Gastroesophageal sphincter (tissue), 4 donors: ENCODE measurements at regions not wholly inside any gene's neighbourhood (a gene's known extent, or its start where the extent isn't known, plus 50 kb on each side); places are given as distances from the start of the nearest gene placed in this dataset.

Experiments
- ATAC-seq: fragments of 150-250 bp; one replicate; pipeline ENCODE4 v1.9.1; 2016; ENCODE audit warnings: mild to moderate bottlenecking, moderate library complexity
- H3K27ac ChIP-seq, 4 donors: fragments of 200-600 bp; sonication (generic) in 3 of 4; 1 replicate in 3 of 4; 2 replicates in 1 of 4; pipeline ENCODE4 v1.5.1; 2016 to 2019
- H3K27me3 ChIP-seq: fragments of 200-600 bp; sonication (generic); one replicate; pipeline ENCODE4 v1.5.1; 2019
- H3K36me3 ChIP-seq, 2 donors: fragments of 200-600 bp; sonication (generic); one replicate each; pipeline ENCODE4 v1.5.1; 2019; ENCODE audit warnings: control low read depth in 1 of 2
- H3K4me1 ChIP-seq, 3 donors: fragments of 200-600 bp; sonication (generic); 1 replicate in 2 of 3; 2 replicates in 1 of 3; pipeline ENCODE4 v1.5.1; 2016 to 2019; ENCODE audit warnings: control low read depth in 2 of 3
- H3K4me3 ChIP-seq, 2 donors: fragments of 200-600 bp; sonication (generic); one replicate each; pipeline ENCODE4 v1.5.1; 2019; ENCODE audit warnings: mild to moderate bottlenecking in 1 of 2, moderate library complexity in 1 of 2
- H3K9me3 ChIP-seq, 3 donors: fragments of 200-600 bp; sonication (generic); one replicate each; pipeline ENCODE4 v1.5.1; 2017 to 2019; ENCODE audit warnings: control low read depth in 2 of 3
- CTCF ChIP-seq, 4 experiments: fragments of 200-600 bp in 2 of 4; fragments of 450-650 bp in 2 of 4; sonication (generic) in 1 of 4; IDR thresholded peaks; one replicate each; pipeline ENCODE4 v1.5.1; 2017 to 2019; ENCODE audit warnings: antibody characterized with exemption in 4 of 4, mild to moderate bottlenecking in 2 of 4, moderate library complexity in 2 of 4
- EP300 ChIP-seq: sonication (generic); formaldehyde crosslinking; IDR thresholded peaks from one replicate; pipeline ENCODE4 v1.6.1; 2017; ENCODE audit warnings: antibody characterized with exemption, mild to moderate bottlenecking
- POLR2A ChIP-seq, 2 donors: fragments of 450-650 bp; IDR thresholded peaks; one replicate each; pipeline ENCODE4 v1.6.1; 2017; ENCODE audit warnings: antibody characterized with exemption in 2 of 2, mild to moderate bottlenecking in 2 of 2, moderate library complexity in 1 of 2
- POLR2AphosphoS5 ChIP-seq: sonication (generic); formaldehyde crosslinking; IDR thresholded peaks from one replicate; pipeline ENCODE4 v1.6.1; 2017; ENCODE audit warnings: antibody characterized with exemption
- WGBS, 2 donors: methylation state at CpG; one replicate each; pipeline ENCODE4 v1.1.5; 2018; ENCODE audit warnings: low coverage in 1 of 2; 5-methylcytosine and 5-hydroxymethylcytosine counted together

- H3K36me3 ChIP-seq, result no peaks in the 10 kb centered on the region
- 53 to 74% methylated on average over 3 of the region's 3 CpGs for WGBS, 2 donors
- TF ChIP-seq POLR2A (IDR thresholded peaks at IDR 0.05) (no peak), CTCF (IDR thresholded peaks at IDR 0.05) (no peak), EP300 (no peak), POLR2AphosphoS5 (no peak)
- H3K27ac ChIP-seq, result no peak overlapping the region
- H3K4me1 ChIP-seq, result no peaks in the 10 kb centered on the region
- H3K27me3 ChIP-seq, result no peaks in the 10 kb centered on the region
- no peaks in the 10 kb centered on the region for H3K9me3 ChIP-seq
- no peak for ATAC-seq
- H3K4me3 ChIP-seq, result no peak overlapping the region
Observed at GRCh38 chrX:5771441-5771840, 457.2 kb downstream of the NLGN4X start.

GRCh38 chrX:5756616-5757015 is 472.1 kb downstream of the NLGN4X start:
- Histone ChIP-seq H3K4me3 (no peak overlapping the region), H3K4me1 (no peaks in the 10 kb centered on the region), H3K9me3 (no peaks in the 10 kb centered on the region), H3K27ac (no peak overlapping the region), H3K36me3 (no peaks in the 10 kb centered on the region), H3K27me3 (no peaks in the 10 kb centered on the region)
- 35 to 70% methylated on average over 3 to 4 of the region's 4 CpGs for WGBS, 2 donors
- TF ChIP-seq POLR2AphosphoS5, result no peak
- TF ChIP-seq EP300, result no peak
- TF ChIP-seq CTCF (IDR thresholded peaks at IDR 0.05), result no peak
- TF ChIP-seq POLR2A (IDR thresholded peaks at IDR 0.05), result no peak
- no peak for ATAC-seq

GRCh38 chrX:5753291-5753690 is 475.4 kb downstream of the NLGN4X start:
- Histone ChIP-seq H3K4me3 (no peak overlapping the region), H3K27me3 (no peaks in the 10 kb centered on the region), H3K9me3 (no peaks in the 10 kb centered on the region), H3K36me3 (no peaks in the 10 kb centered on the region), H3K4me1 (no peaks in the 10 kb centered on the region), H3K27ac (no peak overlapping the region)
- 35 to 43% methylated on average over 3 of the region's 4 CpGs for WGBS, 2 donors
- TF ChIP-seq POLR2AphosphoS5 (no peak), EP300 (no peak), CTCF (IDR thresholded peaks at IDR 0.05) (no peak), POLR2A (IDR thresholded peaks at IDR 0.05) (no peak)
- ATAC-seq, result no peak

GRCh38 chrX:5752831-5753230 is 475.8 kb downstream of the NLGN4X start:
- H3K4me1 ChIP-seq, result no peaks in the 10 kb centered on the region
- no peaks in the 10 kb centered on the region for H3K27me3 ChIP-seq
- no peaks in the 10 kb centered on the region for H3K36me3 ChIP-seq
- H3K4me3 ChIP-seq, result no peak overlapping the region
- ATAC-seq, result no peak
- no peaks in the 10 kb centered on the region for H3K9me3 ChIP-seq
- H3K27ac ChIP-seq, result no peak overlapping the region
- WGBS, 2 donors, result 64 to 71% methylated on average over 1 of the region's 1 CpG
- no peak for TF ChIP-seq POLR2AphosphoS5
- TF ChIP-seq POLR2A (IDR thresholded peaks at IDR 0.05), result no peak
- TF ChIP-seq EP300, result no peak
- no peak for TF ChIP-seq CTCF (IDR thresholded peaks at IDR 0.05)

GRCh38 chrX:5748586-5749150 is 480.0 kb downstream of the NLGN4X start:
- 16 to 40% methylated on average over 6 to 9 of the region's 9 CpGs for WGBS, 2 donors
- Histone ChIP-seq H3K9me3 (no peaks in the 10 kb centered on the region), H3K4me3 (no peak overlapping the region), H3K27me3 (no peaks in the 10 kb centered on the region), H3K27ac (no peak overlapping the region), H3K4me1 (no peaks in the 10 kb centered on the region), H3K36me3 (no peaks in the 10 kb centered on the region)
- ATAC-seq, result peak; percentile 41
- TF ChIP-seq POLR2AphosphoS5 (peak; percentile 26), POLR2A (IDR thresholded peaks at IDR 0.05) (no peak), EP300 (no peak), CTCF (IDR thresholded peaks at IDR 0.05) (no peak)
